DOHH2 (cell line): ENCODE measurements at regions not wholly inside any gene's neighbourhood (a gene's known extent, or its start where the extent isn't known, plus 50 kb on each side); places are given as distances from the start of the nearest gene placed in this dataset.

ENCODE experiments used
- H3F3A ChIP-seq: fragments of 200-600 bp; sonication (generic), shearing (Covaris generic); 2 replicates; pipeline ENCODE4 v1.6.0; 2016; ENCODE audit warnings: antibody characterized with exemption, mild to moderate bottlenecking; ENCODE audit not compliant: control insufficient read depth, insufficient read depth
- H3K27ac ChIP-seq: fragments of 200-600 bp; sonication (generic); 2 replicates; pipeline ENCODE4 v1.5.1; 2014; ENCODE audit warnings: low read depth, mild to moderate bottlenecking, low read length, moderate library complexity
- H3K27me3 ChIP-seq: fragments of 200-600 bp; sonication (generic); 2 replicates; pipeline ENCODE4 v1.6.1; 2014; ENCODE audit warnings: mild to moderate bottlenecking, low read length, mixed read lengths; ENCODE audit not compliant: control insufficient read depth
- H3K36me3 ChIP-seq: fragments of 200-600 bp; sonication (generic); 2 replicates; pipeline ENCODE4 v1.6.1; 2014; ENCODE audit warnings: mild to moderate bottlenecking, low read length, moderate library complexity, mixed read lengths; ENCODE audit not compliant: control insufficient read depth
- H3K4me1 ChIP-seq: fragments of 200-600 bp; sonication (generic); 2 replicates; pipeline ENCODE4 v1.6.1; 2014; ENCODE audit warnings: mild to moderate bottlenecking, low read length, mixed read lengths; ENCODE audit not compliant: control insufficient read depth
- H3K4me2 ChIP-seq: fragments of 200-600 bp; sonication (generic); 2 replicates; pipeline ENCODE4 v1.6.0; 2014; ENCODE audit warnings: mild to moderate bottlenecking, low read length, moderate library complexity
- H3K4me3 ChIP-seq: fragments of 200-600 bp; sonication (generic); 2 replicates; pipeline ENCODE4 v1.5.1; 2014; ENCODE audit warnings: mild to moderate bottlenecking, low read length, mixed read lengths
- H3K79me2 ChIP-seq: fragments of 200-600 bp; sonication (generic); 2 replicates; pipeline ENCODE4 v1.6.1; 2014; ENCODE audit warnings: mild to moderate bottlenecking, low read length, mixed read lengths; ENCODE audit not compliant: control insufficient read depth
- H3K9me2 ChIP-seq: fragments of 200-600 bp; sonication (generic); replicated peaks from 2 replicates; pipeline ENCODE4 v1.6.1; 2014; ENCODE audit warnings: mild to moderate bottlenecking, low read length, mixed read lengths; ENCODE audit not compliant: control insufficient read depth
- H3K9me3 ChIP-seq: fragments of 200-600 bp; sonication (generic); 2 replicates; pipeline ENCODE4 v1.6.1; 2014; ENCODE audit warnings: antibody characterized with exemption, low read length, mixed read lengths; ENCODE audit not compliant: control insufficient read depth, insufficient read depth
- H4K20me1 ChIP-seq: fragments of 200-600 bp; sonication (generic); 2 replicates; pipeline ENCODE4 v1.6.0; 2014; ENCODE audit warnings: low read depth, mild to moderate bottlenecking, antibody characterized with exemption, low read length, moderate library complexity; ENCODE audit not compliant: control insufficient read depth, insufficient read depth
- EZH2phosphoT487 ChIP-seq: fragments of 200-600 bp; sonication (generic); IDR thresholded peaks from 2 replicates; pipeline ENCODE4 v1.6.1; 2017; ENCODE audit warnings: borderline replicate concordance, mild to moderate bottlenecking, antibody characterized with exemption, low read length, moderate library complexity, mixed read lengths
- TF ChIP-seq, protein P1 (sequence below): fragments of 200-600 bp; sonication (generic); IDR thresholded peaks from one replicate; pipeline ENCODE4 v1.5.1; 2014; ENCODE audit warnings: antibody characterized with exemption, mild to moderate bottlenecking, low read depth, low read length; ENCODE audit not compliant: poor library complexity, severe bottlenecking

DNA sequence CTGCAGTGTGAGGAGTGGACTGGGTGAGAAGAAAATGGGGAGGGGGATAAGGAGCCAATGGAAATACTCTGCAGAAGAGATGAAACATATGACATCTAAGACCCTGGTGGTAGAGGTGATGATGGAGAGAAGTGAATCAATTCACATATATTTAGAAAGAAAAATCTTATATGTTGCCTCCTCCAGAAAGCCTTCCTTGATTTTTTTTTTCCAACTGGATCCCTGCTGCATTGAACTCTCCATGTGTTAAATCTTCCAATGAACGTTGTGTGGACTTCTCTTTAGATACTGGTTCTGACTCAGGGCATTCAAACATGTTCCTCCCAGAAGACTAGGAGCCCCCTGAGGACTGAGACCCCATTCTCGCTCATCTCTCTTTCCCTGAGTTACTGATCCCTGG, 348.3 kb downstream of the TSHZ3 start:
- Histone ChIP-seq H3K9me3 (no peaks in the 10 kb centered on the region), H3K4me2 (no peak overlapping the region), H3K36me3 (no peaks in the 10 kb centered on the region), H3K9me2 (no peaks in the 10 kb centered on the region), H3K27me3 (no peaks in the 10 kb centered on the region), H4K20me1 (no peaks in the 10 kb centered on the region), H3K27ac (no peak overlapping the region), H3K4me1 (no peaks in the 10 kb centered on the region), H3K79me2 (no peaks in the 10 kb centered on the region), H3F3A (no peaks in the 10 kb centered on the region), H3K4me3 (no peak overlapping the region)
- TF ChIP-seq EZH2phosphoT487: no peak
- TF ChIP-seq, protein P1, sequence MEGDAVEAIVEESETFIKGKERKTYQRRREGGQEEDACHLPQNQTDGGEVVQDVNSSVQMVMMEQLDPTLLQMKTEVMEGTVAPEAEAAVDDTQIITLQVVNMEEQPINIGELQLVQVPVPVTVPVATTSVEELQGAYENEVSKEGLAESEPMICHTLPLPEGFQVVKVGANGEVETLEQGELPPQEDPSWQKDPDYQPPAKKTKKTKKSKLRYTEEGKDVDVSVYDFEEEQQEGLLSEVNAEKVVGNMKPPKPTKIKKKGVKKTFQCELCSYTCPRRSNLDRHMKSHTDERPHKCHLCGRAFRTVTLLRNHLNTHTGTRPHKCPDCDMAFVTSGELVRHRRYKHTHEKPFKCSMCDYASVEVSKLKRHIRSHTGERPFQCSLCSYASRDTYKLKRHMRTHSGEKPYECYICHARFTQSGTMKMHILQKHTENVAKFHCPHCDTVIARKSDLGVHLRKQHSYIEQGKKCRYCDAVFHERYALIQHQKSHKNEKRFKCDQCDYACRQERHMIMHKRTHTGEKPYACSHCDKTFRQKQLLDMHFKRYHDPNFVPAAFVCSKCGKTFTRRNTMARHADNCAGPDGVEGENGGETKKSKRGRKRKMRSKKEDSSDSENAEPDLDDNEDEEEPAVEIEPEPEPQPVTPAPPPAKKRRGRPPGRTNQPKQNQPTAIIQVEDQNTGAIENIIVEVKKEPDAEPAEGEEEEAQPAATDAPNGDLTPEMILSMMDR: no peak

DNA sequence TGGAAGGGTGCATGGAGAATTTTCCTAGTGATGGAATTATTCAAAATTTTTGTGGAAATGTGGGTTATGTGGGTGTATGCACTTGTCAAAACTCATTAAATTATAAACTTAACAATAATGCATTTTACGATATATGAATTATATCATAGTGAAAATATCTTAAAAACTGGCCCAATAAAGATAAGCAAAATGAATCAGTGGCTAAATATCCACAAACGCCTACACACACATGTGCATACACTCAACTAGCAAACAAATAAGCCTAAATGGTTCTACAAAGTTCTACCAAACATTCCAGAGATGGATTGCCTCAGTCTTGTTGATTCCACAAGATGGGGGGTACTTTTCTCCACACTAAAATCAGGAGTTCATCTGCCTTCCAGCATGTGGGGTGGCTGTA, 349.5 kb downstream of the TSHZ3 start:
- no peak for TF ChIP-seq EZH2phosphoT487
- TF ChIP-seq, protein P1: no peak
- no peaks in the 10 kb centered on the region for H3K36me3 ChIP-seq
- H3K9me3 ChIP-seq: no peaks in the 10 kb centered on the region

DNA sequence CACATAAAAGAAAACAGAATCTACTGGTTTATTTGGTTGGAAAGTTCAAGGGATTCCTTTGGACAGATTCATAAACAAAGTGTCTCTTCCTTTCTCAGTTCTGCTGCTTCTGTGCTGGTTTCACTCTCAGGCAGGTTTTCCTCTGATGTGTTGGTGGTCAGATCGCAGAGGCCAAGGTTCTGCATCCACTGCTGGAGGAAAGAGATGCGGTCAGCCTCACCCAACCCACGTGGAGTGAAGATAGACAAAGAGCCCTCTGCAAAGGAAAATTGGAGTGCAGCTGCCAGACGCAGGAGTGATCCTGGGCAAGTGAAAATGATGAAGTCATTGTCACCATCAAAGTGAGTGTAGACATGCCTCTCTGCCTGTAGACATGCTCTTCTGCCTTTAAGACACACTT, 352.0 kb downstream of the TSHZ3 start:
- Histone ChIP-seq H3K4me3 (no peak overlapping the region), H3K79me2 (no peaks in the 10 kb centered on the region), H4K20me1 (no peaks in the 10 kb centered on the region), H3K9me3 (no peaks in the 10 kb centered on the region), H3K36me3 (no peaks in the 10 kb centered on the region), H3K4me2 (no peak overlapping the region), H3K27ac (no peak overlapping the region), H3K9me2 (no peaks in the 10 kb centered on the region), H3F3A (no peaks in the 10 kb centered on the region), H3K4me1 (no peaks in the 10 kb centered on the region), H3K27me3 (no peaks in the 10 kb centered on the region)
- TF ChIP-seq, protein P1: no peak
- no peak for TF ChIP-seq EZH2phosphoT487

More for the DNA sequence above, 349.5 kb downstream of the TSHZ3 start:
- Histone ChIP-seq H3K27me3 (no peaks in the 10 kb centered on the region), H3K9me2 (no peaks in the 10 kb centered on the region), H3K79me2 (no peaks in the 10 kb centered on the region), H3F3A (no peaks in the 10 kb centered on the region), H3K27ac (no peak overlapping the region), H4K20me1 (no peaks in the 10 kb centered on the region), H3K4me2 (no peak overlapping the region), H3K4me1 (no peaks in the 10 kb centered on the region), H3K4me3 (no peak overlapping the region)

DNA sequence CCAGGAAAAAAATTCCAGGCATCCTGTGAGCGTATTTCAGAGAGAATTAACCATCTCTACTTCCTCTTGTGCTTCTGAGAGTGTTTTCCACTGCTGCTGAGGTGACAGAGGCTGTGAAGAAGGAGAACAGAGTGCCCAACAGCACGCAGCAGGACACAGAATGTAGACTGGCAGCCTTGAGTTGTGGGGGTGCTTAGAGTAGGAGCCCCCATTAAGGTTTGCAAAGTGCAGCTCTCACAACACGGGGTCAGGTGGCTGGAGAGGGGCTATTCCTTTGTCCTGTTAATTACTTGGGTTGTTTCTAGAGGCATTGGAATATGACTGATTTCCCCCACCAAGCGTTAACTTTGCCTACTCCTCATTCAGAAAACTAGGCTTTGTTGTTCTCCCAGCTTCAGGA, 370.6 kb downstream of the TSHZ3 start:
- Histone ChIP-seq H3K27me3 (no peaks in the 10 kb centered on the region), H3K4me3 (no peak overlapping the region), H3K9me3 (0 out of 2 replicates have a peak, but pooled peaks cover 2% of the 10 kb centered on the region), H3K4me2 (no peak overlapping the region), H3K27ac (no peak overlapping the region), H3K4me1 (no peaks in the 10 kb centered on the region), H3F3A (no peaks in the 10 kb centered on the region), H3K79me2 (no peaks in the 10 kb centered on the region), H4K20me1 (no peaks in the 10 kb centered on the region), H3K36me3 (no peaks in the 10 kb centered on the region), H3K9me2 (no peaks in the 10 kb centered on the region)
- TF ChIP-seq, protein P1: no peak
- TF ChIP-seq EZH2phosphoT487: no peak
